ENCODE measurements at regions not wholly inside any gene's neighbourhood (a gene's known extent, or its start where the extent isn't known, plus 50 kb on each side); places are given as distances from the start of the nearest gene placed in this dataset.
"Not testable (repeated sequence)": the region's sequence is repeated elsewhere in the genome, so short reads cannot be mapped to it uniquely, and the experiment has no call there.

DNA sequence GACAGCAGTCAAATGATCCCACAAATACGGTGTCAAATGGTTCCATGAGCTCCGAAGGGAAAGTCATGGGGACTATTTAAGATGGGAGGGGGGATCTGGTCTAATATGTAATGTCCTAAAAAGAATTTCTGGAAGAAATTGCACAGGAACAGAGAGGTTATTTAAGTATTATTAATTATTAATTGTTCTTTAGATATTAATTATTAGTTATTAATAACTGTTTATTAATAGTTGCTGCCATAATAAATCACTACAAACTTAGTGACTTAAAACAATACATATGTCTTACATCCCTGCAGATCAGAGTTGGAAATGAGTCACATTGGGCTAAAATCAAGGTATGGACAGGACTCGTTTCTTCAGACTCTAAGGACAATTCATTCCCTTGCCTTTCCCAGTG, 588.2 kb upstream of the NR2F2 start:
- H3K27me3 Mint-ChIP-seq (ENCODE audit: low read depth): no peaks in the 10 kb centered on the region
- peaks cover 9% of the 10 kb centered on the region for H3K4me1 Mint-ChIP-seq (ENCODE audit: low read depth)
- H3K27ac Mint-ChIP-seq: no peak overlapping the region
- DNase-seq (ENCODE audit: low spot score): no peak
- H3K4me3 Mint-ChIP-seq: peak overlapping the region; percentile 37
- peaks cover 12% of the 10 kb centered on the region for H3K9me3 Mint-ChIP-seq
- no peaks in the 10 kb centered on the region for H3K36me3 Mint-ChIP-seq (ENCODE audit: low read depth)

GRCh38 chr15:95742836-95743235, 587.7 kb upstream of the NR2F2 start:
- DNase-seq (ENCODE audit: low spot score): no peak
- H3K27ac Mint-ChIP-seq: no peak overlapping the region
- no peaks in the 10 kb centered on the region for H3K27me3 Mint-ChIP-seq (ENCODE audit: low read depth)
- no peak overlapping the region for H3K4me3 Mint-ChIP-seq
- peaks cover 12% of the 10 kb centered on the region for H3K9me3 Mint-ChIP-seq
- H3K4me1 Mint-ChIP-seq (ENCODE audit: low read depth): peaks cover 9% of the 10 kb centered on the region
- no peaks in the 10 kb centered on the region for H3K36me3 Mint-ChIP-seq (ENCODE audit: low read depth)

- no peak overlapping the region for H3K4me3 Mint-ChIP-seq
These were observed 573.3 kb upstream of the NR2F2 start for GRCh38 chr15:95757171-95757570.

DNA sequence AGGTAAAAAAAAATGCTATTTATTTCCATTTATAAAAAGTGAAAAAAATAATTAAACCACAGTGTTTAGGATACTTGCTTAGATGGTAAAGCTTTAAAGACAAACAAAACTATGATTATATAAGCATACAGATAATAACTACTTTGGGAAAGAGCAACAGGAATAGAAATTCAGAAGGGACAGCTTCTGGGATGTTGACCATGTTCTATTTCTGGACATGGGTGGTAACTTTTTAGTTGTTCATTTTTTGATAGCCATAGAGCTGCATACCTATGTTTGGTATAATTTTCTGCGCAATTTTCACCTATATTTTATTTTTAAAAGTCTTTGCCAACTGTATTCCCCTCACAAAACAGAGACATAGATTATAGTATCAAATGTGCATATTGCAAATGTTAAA, 572.0 kb upstream of the NR2F2 start:
- Mint-ChIP-seq H3K36me3 (ENCODE audit: low read depth) (no peaks in the 10 kb centered on the region), H3K27me3 (ENCODE audit: low read depth) (peaks cover 2% of the 10 kb centered on the region), H3K4me1 (ENCODE audit: low read depth) (no peaks in the 10 kb centered on the region), H3K4me3 (no peak overlapping the region), H3K9me3 (no peaks in the 10 kb centered on the region), H3K27ac (no peak overlapping the region)
- DNase-seq (ENCODE audit: low spot score): no peak

More at GRCh38 chr15:95757171-95757570, 573.3 kb upstream of the NR2F2 start:
- no peak overlapping the region for H3K27ac Mint-ChIP-seq
- H3K9me3 Mint-ChIP-seq: no peaks in the 10 kb centered on the region
- peaks cover 2% of the 10 kb centered on the region for H3K27me3 Mint-ChIP-seq (ENCODE audit: low read depth)
- H3K4me1 Mint-ChIP-seq (ENCODE audit: low read depth): no peaks in the 10 kb centered on the region
- no peaks in the 10 kb centered on the region for H3K36me3 Mint-ChIP-seq (ENCODE audit: low read depth)
- DNase-seq (ENCODE audit: low spot score): no peak

DNA sequence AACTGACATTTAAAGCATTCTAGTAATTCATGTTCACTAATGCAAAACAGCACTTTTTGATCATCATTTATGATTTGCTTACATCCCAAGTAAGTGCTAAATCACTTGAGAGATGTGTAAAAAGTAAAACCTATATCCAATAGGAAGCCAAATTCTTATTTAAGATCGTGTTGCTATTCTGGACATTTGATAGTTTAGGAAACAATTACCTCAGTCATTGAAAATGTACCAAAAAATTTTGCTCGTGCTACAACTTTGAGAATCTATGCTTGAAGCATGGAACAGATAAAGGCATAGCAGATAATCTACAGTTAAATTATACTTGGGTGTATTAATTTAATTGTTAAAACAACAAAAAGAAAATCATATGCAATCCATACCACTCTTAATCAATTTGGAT, 571.6 kb upstream of the NR2F2 start:
- no peaks in the 10 kb centered on the region for H3K4me1 Mint-ChIP-seq (ENCODE audit: low read depth)
- H3K27me3 Mint-ChIP-seq (ENCODE audit: low read depth): peaks cover 2% of the 10 kb centered on the region
- H3K27ac Mint-ChIP-seq: no peak overlapping the region
- H3K9me3 Mint-ChIP-seq: no peaks in the 10 kb centered on the region
- DNase-seq (ENCODE audit: low spot score): no peak
- H3K36me3 Mint-ChIP-seq (ENCODE audit: low read depth): no peaks in the 10 kb centered on the region
- no peak overlapping the region for H3K4me3 Mint-ChIP-seq

DNA sequence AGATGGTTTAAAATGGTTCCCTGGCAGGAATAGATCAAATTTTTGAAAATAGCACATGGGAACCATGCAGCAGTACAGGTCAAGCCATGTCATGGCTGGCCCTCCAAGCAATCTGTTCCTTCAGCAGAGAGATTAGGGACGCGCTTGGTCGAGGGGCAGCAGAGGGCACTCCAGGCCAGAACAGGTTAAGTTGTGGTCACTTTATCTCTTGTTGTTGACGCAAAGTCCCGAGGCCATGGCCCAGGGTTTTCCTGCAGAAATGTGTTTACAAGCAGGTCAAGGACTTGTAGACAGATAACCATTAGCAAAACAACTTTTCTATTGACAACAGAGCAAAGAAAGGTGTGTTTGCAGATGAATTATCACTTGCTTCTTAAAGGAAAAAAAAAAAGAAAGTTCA, 570.0 kb upstream of the NR2F2 start:
- H3K4me1 Mint-ChIP-seq (ENCODE audit: low read depth): no peaks in the 10 kb centered on the region
- no peaks in the 10 kb centered on the region for H3K9me3 Mint-ChIP-seq
- no peaks in the 10 kb centered on the region for H3K36me3 Mint-ChIP-seq (ENCODE audit: low read depth)
- no peak overlapping the region for H3K4me3 Mint-ChIP-seq
- no peak overlapping the region for H3K27ac Mint-ChIP-seq
- H3K27me3 Mint-ChIP-seq (ENCODE audit: low read depth): peaks cover 2% of the 10 kb centered on the region
- DNase-seq (ENCODE audit: low spot score): no peak

DNA sequence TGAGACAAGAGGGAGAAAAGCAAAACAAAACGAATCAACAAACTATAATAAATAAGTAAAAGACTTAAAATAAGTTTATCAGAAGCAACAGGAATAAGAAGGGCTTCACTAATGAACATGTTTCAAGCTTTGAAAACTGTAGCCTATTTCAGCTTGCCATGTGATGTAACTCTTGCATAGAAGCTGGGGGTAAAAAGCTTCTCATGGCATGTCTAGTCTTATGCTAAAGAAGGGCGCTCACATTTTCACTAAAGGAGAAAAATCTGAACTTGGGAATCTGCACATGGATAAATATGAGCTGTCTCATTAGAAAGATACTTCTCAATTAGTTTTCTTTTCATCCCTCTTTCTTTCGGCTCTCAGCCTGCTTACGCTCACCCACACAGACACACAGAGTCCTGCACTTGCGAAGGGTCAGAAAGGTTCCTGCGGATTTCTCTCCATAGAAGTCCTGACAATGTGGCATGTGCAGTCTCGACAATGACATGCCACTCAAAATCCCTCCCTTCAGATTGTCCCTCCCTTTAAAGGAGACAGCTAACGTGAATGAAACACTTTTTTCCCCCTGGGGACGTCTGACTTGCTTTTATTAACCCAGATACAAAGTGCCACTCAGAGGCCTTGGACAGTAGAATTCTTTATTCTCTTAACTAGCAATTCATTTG, 568.9 kb upstream of the NR2F2 start:
- Mint-ChIP-seq H3K4me1 (ENCODE audit: low read depth) (no peaks in the 10 kb centered on the region), H3K9me3 (no peaks in the 10 kb centered on the region), H3K4me3 (no peak overlapping the region), H3K27me3 (ENCODE audit: low read depth) (peaks cover 2% of the 10 kb centered on the region), H3K27ac (no peak overlapping the region), H3K36me3 (ENCODE audit: low read depth) (no peaks in the 10 kb centered on the region)
- no peak for DNase-seq (ENCODE audit: low spot score)

DNA sequence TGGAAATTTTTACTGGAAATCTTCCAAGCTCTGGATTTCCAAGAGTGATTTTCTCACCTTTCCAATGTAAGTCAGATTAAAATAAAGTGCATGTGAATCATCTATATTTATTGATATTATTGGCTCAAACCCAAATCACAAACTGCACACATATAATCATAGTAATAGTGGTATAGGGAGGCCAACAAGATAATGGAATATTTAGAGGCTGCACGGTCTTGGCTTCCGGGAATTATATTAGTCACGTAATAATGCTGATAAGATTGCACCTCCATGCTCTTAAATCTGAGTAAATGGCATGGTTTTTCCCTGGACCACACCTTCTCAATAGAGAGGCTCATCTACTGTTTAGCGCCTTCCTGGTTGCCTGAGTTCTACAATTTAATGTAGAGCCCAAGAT, 567.1 kb upstream of the NR2F2 start:
- Mint-ChIP-seq H3K27me3 (ENCODE audit: low read depth) (peaks cover 2% of the 10 kb centered on the region), H3K4me1 (ENCODE audit: low read depth) (no peaks in the 10 kb centered on the region), H3K27ac (no peak overlapping the region), H3K36me3 (ENCODE audit: low read depth) (no peaks in the 10 kb centered on the region), H3K9me3 (no peaks in the 10 kb centered on the region), H3K4me3 (no peak overlapping the region)
- no peak for DNase-seq (ENCODE audit: low spot score)

GRCh38 chr15:95765161-95765560, 565.3 kb upstream of the NR2F2 start:
- Mint-ChIP-seq H3K4me3 (no peak overlapping the region), H3K36me3 (ENCODE audit: low read depth) (no peaks in the 10 kb centered on the region), H3K4me1 (ENCODE audit: low read depth) (no peaks in the 10 kb centered on the region), H3K9me3 (no peaks in the 10 kb centered on the region), H3K27ac (no peak overlapping the region), H3K27me3 (ENCODE audit: low read depth) (peaks cover 2% of the 10 kb centered on the region)
- no peak for DNase-seq (ENCODE audit: low spot score)

GRCh38 chr15:95770196-95770595, 560.3 kb upstream of the NR2F2 start:
- no peak overlapping the region for H3K4me3 Mint-ChIP-seq
- H3K27me3 Mint-ChIP-seq (ENCODE audit: low read depth): no peaks in the 10 kb centered on the region
- no peak for DNase-seq (ENCODE audit: low spot score)
- no peaks in the 10 kb centered on the region for H3K9me3 Mint-ChIP-seq
- H3K4me1 Mint-ChIP-seq (ENCODE audit: low read depth): no peaks in the 10 kb centered on the region
- no peaks in the 10 kb centered on the region for H3K36me3 Mint-ChIP-seq (ENCODE audit: low read depth)
- no peak overlapping the region for H3K27ac Mint-ChIP-seq

GRCh38 chr15:95772982-95773381, 557.5 kb upstream of the NR2F2 start:
- Mint-ChIP-seq H3K27me3 (ENCODE audit: low read depth) (no peaks in the 10 kb centered on the region), H3K4me3 (no peak overlapping the region), H3K4me1 (ENCODE audit: low read depth) (no peaks in the 10 kb centered on the region), H3K27ac (no peak overlapping the region), H3K36me3 (ENCODE audit: low read depth) (no peaks in the 10 kb centered on the region), H3K9me3 (no peaks in the 10 kb centered on the region)
- DNase-seq (ENCODE audit: low spot score): no peak

GRCh38 chr15:95784508-95784907, 546.0 kb upstream of the NR2F2 start:
- Mint-ChIP-seq H3K27me3 (ENCODE audit: low read depth) (no peaks in the 10 kb centered on the region), H3K9me3 (peaks cover 41% of the 10 kb centered on the region), H3K27ac (no peak overlapping the region), H3K36me3 (ENCODE audit: low read depth) (no peaks in the 10 kb centered on the region), H3K4me1 (ENCODE audit: low read depth) (no peaks in the 10 kb centered on the region), H3K4me3 (no peak overlapping the region)
- no peak for DNase-seq (ENCODE audit: low spot score)

- H3K27ac Mint-ChIP-seq; DNase-seq (ENCODE audit: low spot score); H3K36me3 Mint-ChIP-seq (ENCODE audit: low read depth); H3K4me1 Mint-ChIP-seq (ENCODE audit: low read depth); H3K27me3 Mint-ChIP-seq (ENCODE audit: low read depth); H3K4me3 Mint-ChIP-seq: not testable (repeated sequence)
- H3K9me3 Mint-ChIP-seq: peaks cover 48% of the 10 kb centered on the region
These were observed 545.2 kb upstream of the NR2F2 start for GRCh38 chr15:95785276-95785675.

- Mint-ChIP-seq H3K4me1 (ENCODE audit: low read depth) (no peaks in the 10 kb centered on the region), H3K27ac (no peak overlapping the region), H3K36me3 (ENCODE audit: low read depth) (no peaks in the 10 kb centered on the region), H3K4me3 (no peak overlapping the region), H3K27me3 (ENCODE audit: low read depth) (no peaks in the 10 kb centered on the region), H3K9me3 (peaks cover 8% of the 10 kb centered on the region)
- DNase-seq (ENCODE audit: low spot score): no peak
These were observed 537.3 kb upstream of the NR2F2 start for GRCh38 chr15:95793231-95793630.

GRCh38 chr15:95795386-95795785, 535.1 kb upstream of the NR2F2 start:
- H3K9me3 Mint-ChIP-seq: peaks cover under 1% of the 10 kb centered on the region
- H3K27me3 Mint-ChIP-seq (ENCODE audit: low read depth): no peaks in the 10 kb centered on the region
- no peaks in the 10 kb centered on the region for H3K36me3 Mint-ChIP-seq (ENCODE audit: low read depth)
- H3K4me1 Mint-ChIP-seq (ENCODE audit: low read depth): no peaks in the 10 kb centered on the region
- H3K4me3 Mint-ChIP-seq: no peak overlapping the region
- H3K27ac Mint-ChIP-seq: no peak overlapping the region
- no peak for DNase-seq (ENCODE audit: low spot score)
